Activated CD8-positive, alpha-beta memory T cell treated with anti-CD3 and anti-CD28 coated beads, Interleukin-2, amount 50 U/mL, for 4 hours (primary cell): ENCODE measurements at regions not wholly inside any gene's neighbourhood (a gene's known extent, or its start where the extent isn't known, plus 50 kb on each side); places are given as distances from the start of the nearest gene placed in this dataset.
"Not testable (repeated sequence)": the region's sequence is repeated elsewhere in the genome, so short reads cannot be mapped to it uniquely, and the experiment has no call there.

Experiments used
- DNase-seq: peaks from one replicate; pipeline ENCODE4 v3.0.0-alpha.2; 2020

DNA sequence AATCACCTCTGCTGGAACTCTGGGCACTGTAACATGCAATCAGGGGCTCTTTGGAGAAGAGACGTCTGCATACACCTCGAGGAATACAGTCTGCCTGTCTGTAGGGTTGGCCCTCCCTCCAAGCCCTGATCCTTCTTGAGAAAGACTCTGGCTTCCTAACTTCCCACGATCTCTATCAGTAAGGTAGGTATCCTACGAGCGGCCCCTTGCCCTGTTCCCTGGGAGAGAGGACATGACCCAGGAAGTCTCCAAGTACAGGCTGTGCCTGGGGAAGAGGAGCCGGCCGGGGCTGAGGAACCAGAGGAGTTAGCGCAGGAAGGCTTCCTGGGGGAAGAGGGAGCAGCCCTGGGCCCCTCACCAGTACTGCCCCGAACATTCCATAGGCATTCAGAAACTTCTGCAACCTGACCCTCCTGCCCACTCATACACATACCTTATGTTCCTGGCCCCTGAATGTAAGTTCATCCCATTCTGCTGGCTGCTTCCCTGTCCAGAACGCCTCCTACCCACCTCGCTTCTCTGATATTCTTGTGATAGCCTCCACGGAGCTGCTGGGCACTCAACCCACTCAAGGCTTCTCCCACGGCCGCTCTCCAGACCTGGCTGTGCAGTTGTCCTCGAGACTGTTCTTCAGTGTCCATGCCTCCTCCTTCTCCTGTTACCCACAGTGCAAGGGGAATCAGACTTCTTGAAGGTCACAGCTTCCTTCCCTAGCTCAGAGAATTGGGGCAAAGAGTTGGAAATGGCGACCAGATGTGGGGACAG, 116.1 kb downstream of the CYP26B1 start:
- no peak for DNase-seq

DNA sequence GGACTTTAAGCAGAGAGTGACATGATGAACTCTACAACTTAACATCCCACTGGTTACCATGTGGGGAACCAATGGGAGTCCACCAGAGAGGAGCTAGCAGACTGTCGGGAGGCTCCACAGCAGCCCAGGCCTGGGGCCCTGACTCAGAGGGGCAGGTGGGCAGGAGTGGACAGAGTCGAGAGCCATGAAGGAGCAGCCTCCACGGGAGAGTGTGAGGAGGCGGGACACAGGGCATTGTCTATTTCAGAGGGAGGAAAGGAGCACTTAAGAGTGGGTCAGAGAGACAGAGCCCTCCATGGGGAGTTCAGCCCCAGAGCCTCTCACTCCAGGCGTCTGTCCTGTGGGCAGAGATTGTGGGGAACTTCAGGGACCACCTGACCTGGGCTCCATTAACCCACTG, 118.7 kb downstream of the CYP26B1 start:
- no peak for DNase-seq

DNA sequence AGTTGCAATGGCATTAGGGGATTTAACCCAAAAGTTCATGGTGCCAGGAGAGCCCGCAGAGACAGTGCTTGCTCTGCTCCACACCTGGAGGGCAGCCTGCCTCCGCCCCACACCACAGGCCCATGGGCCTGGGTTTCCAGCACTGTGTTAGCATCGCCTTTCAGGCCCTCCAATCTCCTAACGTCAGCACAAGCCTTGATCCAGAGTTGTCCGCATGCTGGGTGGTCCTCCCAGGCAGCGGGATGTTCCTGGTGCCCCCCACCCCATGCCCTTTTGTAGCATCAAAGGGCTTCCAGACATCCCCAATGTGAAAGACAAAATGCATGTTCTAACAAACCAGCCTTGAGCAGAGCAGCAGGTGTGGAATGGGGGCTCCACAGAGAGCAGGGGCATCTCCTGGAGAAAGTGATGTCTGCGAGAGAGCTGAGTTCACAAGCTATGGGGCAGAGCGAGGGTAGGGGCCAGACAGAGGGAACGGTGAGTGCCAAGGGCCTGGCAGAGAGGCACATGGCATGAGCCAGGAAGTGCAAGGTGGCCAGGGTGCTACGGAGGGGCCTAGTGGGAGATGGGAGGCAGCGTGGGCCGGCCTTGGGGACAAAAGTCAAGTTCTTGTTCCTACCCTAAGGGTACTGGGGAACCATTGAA, 119.2 kb downstream of the CYP26B1 start:
- DNase-seq = no peak

DNA sequence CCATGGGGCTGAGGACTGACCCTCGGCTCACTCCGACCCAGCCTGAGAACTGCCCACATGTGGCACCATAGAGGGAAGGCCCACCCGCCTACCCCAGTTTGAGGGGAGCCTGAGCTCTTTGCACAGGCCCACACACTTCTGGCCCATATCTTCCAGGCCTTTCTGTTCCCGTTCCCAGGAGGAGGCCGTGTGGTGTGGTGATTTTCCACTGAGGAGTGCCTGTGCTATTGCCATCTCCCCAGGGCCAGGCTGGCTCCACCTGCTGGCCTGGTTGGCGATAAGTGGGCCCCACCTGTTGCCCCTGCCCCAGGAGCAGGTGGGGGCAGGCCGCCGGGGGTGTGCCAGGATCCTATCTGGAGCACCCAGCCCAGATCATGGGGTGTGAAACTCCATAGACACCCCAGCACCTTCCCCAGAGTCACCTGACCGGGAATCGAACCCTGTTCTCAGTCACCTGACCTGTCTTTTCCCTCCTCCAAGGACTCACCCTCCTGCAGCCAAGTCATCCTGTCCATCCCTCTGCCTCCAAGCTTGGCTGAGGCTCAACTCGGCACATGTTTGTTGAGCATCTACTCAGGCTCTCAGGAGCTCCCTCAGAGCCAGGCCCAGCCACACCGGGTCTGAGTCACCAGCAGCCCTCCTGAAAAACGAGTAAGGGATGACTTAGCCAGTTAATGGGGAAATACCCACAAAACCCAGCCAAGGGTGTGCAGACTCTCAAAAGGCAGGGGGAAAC, 120.1 kb downstream of the CYP26B1 start:
- DNase-seq = no peak

DNA sequence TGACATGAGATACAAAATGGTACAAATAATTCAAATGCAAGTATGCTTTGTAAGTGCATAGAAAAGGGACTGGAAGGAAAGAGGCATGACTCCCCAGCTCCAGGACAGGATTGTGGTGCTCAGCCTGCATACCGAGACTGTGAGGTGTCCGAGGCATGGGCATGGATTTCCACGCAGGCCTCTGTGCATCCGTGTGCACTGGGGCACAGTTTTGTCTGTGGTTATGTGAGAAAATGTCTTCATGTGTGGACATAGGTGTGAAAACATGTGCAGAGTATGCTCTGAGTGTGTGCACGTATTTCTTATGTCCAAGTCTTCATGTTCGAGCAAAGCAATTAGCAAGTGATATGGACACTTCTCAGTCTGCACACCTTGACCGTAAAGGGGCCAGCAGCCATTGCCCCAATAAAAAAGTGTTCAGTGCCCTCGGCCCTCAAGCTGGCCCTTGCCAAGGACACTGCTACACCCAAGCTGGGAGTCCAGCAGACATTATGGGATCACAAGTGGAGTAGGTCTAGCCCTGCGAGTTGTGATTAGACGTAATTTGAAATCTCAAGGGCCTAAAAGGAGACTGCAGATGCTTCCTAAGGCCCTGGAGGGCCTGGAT, 120.7 kb downstream of the CYP26B1 start:
- no peak for DNase-seq

DNA sequence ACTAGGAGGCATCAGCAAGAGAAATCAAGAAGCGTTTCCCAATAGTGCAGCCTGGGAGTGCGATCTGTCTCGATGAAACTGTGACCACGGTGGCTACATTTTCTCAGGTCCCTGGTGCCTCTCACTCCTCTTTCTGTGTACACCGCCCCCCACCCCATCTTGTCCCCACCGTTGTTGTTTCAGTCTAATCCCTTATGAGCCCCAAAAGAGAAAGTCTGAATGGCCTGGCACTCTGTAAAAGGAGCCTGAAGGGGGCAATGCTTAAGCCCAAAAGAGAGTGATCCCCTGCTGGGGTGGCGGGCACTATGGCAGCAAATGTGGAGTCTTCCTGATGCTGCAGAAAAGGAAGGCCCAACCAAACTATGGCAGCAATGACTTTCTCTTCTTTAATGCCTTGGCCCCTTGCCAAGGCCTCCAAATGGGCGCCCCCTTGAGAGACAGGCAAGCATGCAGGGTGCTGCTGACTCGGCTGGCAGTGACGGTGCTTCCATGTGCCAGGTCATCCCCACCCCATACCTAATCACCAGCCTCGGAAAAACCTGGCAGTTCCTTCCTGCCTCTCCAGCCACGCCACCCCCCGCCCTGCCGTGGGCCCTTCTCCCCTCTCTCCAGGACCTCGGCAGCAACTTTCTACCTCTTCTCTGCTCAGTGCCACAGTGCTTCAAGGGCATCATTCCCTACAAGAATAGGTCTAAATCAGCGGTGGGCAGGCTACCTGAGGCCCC, 123.0 kb downstream of the CYP26B1 start:
- no peak for DNase-seq

DNA sequence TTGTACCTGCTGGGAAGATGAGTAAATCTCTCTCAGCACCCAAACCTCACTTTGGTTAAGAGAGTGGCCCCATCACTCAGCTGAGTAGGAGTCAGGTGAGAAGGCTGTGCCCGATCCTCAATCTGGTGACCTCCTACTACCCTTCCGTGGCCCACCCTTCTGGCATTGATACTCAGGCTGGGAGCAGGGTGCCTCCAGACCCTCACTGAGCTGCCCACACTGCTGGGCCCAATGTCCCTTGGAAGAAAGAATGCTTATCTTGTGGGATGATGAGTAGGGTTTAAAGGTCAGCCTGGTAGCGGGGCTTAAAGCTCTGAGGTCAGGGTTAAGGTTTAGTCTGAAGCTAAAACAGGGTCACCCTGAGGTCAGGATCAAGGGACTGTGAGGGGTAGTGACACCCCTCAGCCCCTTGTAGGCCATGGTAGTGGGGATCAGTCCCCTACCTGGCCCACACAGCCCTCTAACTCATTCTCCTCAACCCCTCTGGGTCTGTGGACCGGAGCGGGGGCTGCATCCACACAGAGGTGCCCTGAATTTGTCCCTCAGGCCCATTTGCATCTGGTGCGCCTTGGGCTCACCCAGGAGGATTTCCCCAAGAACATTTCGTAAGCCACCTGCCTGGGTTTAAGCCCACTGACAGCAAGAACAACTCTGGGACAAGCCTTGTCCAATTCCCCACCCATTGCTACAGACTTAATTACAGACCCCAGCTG, 123.8 kb downstream of the CYP26B1 start:
- DNase-seq = no peak

DNA sequence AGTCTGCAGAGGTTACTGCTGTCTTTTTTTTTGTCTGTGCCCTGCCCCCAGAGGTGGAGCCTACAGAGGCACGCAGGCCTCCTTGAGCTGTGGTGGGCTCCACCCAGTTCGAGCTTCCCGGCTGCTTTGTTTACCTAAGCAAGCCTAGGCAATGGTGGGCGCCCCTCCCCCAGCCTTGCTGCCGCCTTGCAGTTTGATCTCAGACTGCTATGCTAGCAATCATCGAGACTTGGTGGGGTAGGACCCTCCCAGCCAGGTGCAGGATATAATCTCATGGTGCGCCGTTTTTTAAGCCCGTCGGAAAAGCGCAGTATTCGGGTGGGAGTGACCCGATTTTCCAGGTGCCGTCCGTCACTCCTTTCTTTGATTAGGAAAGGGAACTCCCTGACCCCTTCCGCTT, 126.3 kb downstream of the CYP26B1 start:
- not testable (repeated sequence) for DNase-seq

DNA sequence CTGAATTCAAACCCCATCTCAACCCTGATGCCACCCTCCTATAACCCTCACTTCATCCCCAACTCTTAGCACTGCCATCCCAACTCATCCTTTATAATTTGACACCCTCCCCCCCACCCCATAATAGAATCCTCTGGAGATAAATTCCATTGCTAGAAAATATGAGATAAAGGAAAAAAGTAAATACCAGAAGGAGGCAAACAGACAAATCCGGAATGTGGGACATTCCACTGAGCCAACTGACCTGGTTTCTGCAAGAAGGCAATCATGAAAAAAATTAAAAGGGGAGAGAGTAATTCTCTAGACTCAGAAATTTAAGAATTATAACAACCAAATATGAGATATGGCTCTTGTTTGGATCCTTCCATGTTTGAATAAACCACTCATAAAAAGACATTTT, 132.4 kb downstream of the CYP26B1 start:
- no peak for DNase-seq

DNA sequence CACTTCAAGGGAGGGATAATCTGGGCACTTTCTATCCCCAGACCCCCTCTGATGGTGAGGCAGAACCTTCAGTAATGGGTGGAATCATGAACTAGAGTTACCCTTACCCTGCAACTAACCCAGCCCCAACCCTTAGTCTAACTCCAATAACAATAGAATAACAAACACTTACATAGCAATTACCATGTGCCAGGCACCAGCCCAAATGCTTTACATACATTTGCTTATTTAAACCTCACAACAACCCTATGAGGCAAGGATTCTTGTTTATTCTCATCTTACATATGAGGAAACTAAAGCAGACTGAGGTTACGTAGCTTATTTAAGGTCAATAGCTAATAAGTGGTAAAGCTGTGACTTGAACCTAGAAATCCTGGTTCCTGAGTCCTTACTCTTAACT, 132.8 kb downstream of the CYP26B1 start:
- no peak for DNase-seq

DNA sequence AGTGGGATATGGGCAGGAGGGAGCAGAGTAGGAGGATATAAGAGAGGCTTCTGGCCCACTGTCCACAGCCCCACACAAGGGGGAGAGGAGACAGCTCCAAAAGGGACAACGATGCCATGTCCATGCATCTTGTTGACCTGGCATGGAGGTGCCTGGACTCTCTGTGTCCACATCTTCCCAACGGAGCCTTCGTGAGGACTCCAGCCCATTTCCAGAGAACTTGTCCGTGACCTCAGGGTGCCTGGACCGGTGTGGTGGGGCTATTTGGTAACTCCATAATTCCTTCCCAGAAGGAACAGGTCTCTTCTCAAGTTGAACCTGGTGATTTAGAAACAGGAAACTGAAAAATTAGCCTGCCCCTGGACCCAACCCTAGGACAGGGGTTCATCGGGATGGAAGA, 133.9 kb downstream of the CYP26B1 start:
- no peak for DNase-seq

DNA sequence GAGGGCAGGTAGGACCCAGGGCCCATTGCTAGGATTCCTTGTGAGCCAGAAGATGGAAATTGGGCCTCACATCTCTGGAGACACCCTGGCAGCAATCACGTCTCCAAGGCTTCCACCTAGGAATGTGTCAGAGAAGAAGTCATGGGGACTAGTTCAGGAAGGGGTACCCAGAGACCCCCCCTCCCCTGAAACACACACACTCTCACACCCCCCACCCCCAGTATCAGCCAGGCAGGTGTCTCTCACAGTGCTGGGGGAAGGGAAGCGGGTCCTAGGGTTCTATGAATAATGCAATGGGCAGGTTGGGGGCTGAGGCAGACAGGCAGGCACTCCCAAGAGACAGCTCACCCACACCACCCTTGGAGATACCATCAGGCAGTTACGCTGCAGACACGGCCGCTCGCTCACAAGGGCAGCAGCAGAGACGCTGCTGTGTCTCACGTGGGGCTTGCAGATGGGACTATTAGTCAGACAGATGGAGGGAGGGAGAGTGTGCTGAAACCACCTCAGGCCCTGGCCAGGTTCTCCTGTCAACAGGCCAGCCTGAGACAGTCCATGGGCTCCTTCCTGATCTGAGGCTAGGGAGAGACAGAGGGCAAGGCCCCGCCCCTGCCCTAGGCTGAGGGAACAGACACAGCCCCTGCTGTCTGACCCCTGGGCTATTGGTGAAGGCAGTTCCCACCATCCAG, 134.6 kb downstream of the CYP26B1 start:
- no peak for DNase-seq

DNA sequence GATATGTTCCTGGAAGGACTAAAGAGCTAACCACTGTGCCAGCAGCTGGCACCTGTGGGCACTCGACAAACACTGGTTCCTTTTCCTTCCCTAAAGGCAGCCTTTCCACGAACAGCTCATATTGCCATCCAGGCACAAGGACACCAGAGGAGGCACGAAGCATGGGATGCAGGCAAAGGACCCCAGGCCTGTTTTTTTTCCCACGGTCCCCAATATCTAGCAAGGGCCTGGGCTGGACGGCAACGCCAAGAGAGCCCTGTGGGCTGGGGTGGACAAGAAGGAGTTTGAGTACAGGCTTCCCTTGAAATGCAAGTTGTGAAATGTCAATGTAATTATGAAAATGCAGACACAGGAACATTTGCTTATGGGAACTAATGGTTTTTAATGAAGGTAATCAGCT, 135.9 kb downstream of the CYP26B1 start:
- no peak for DNase-seq

DNA sequence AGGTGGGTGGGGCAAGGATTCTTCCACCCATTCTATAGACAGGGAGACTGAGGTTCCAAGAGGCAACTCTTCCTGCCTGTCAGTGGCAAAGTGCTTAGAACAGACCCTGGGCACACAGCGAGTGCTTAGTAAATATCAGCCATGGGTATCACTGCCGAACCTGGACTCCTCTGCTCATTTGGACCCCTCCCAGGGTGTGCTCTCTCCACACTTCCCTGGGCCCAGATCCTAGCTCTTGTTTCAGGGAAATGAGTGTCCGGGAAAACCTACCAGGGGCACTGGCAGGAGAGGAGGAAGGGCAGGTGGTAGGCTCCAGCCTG, 136.3 kb downstream of the CYP26B1 start:
- no peak for DNase-seq

DNA sequence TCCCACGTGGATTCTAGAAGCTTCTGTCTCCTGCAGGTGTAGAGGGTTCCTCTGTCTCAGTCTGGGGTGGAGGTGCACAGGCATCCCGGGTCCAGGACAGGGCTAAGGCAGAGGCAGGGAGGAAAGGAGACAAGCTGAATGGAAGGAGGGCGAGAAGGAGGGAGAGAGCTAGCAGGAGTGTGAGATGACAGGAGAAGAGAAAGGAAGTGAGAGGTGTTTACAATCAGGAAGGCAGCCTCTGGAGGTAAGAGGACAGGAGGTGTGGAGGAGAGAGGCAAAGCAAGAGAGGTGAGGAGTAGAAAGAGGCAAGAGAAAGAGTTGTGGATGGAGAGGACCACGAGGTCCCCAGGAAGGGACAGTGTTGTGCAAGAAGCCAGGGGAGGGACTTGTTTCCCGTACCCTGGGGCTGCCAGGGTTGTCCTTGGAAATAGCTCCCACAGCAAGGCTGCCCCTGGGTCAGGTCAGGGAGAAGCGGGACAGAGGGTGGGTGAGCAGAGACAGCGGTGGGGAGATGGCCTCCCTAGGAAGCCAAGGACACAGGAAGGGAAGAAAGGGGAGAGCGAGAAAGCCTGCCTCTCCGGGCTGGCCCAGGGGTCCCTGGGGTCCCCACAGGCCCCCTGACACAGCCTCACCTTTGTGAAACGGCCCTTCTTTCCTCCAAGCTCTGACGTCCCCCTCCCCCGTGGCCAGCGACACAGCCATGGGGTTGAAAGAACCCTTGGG, 136.9 kb downstream of the CYP26B1 start:
- no peak for DNase-seq

DNA sequence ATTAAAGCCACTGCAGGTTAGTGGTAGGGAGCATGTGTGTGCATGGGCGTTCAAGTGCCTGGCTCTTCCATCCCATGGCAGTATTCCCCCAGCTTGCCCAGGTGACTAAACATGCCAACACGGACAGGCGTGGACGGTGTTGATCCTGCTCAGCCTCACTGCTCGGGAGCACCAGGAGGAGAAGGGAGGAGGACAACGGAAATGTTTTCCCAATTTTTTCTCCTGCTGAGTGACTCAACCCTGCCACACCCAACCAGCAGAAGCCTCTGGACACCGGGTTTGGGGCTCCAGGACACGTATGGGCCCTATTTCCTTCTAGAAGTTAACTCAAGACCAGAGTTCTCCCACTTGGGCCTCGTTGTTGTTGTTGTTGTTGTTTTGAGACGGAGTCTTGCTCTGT, 139.1 kb downstream of the CYP26B1 start:
- no peak for DNase-seq

DNA sequence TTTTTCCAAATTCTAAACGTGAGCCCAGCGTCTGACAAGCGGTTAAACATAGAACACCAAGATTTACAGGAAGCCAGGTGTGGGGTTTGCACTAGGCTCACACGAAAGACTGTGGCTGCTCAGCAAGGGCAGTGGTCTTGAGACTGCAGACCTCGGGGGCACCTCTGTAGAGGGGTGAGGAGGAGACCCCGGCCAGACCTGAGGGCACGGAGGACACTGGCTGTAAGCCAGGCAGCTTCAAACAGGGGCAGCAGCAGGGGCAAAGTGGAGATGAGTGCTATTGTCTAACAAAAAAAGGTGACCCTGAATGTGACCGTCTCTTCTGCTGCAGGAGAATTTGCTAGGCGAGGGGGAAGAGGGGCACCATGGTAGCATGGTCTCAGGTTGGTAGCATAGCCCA, 140.3 kb downstream of the CYP26B1 start:
- no peak for DNase-seq

DNA sequence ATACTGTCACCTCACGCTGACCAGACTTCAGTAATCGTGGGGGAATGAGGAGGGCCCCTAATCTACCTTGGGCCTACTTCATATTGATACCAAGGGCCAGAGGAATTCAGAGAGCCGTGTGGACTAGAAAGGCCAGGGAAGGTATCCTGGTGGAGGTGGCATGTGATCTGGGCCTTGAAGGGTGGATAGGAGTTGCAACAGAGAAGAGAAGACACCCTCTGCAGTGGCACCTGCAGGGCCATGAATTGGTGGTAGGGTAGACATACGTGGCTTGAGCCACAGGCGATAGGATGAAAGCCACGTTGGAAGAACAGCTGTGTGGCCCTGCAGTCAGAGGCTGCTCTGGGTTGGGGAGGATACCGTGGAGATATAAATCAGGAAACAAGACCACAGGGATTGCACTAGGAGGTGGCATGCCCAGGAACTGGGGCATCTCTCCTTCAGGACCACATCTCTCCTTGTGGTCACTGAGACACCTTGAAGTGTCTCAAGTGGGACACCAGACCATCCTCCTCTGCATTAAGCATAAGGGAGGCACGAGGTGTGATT, 141.4 kb downstream of the CYP26B1 start:
- DNase-seq = no peak

DNA sequence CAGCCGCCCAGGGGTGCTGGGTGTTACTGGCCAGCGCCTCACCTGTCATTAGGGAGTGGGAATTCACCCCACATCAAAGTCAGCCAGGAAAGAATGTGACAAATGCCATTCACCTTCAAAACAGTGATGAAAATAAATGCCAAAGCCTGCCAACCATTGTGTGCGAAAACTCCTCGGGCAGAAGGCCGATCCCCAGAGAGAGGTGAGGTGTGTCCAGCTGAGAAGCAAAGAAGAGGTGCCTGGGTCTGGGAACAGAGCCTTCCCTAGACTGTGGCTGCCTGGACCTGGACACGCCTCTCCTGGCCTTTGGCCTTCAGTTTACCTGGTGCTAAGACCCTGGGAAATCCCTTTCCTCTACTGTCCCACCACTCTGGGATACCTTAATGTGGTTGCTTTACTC, 142.7 kb downstream of the CYP26B1 start:
- DNase-seq = no peak

DNA sequence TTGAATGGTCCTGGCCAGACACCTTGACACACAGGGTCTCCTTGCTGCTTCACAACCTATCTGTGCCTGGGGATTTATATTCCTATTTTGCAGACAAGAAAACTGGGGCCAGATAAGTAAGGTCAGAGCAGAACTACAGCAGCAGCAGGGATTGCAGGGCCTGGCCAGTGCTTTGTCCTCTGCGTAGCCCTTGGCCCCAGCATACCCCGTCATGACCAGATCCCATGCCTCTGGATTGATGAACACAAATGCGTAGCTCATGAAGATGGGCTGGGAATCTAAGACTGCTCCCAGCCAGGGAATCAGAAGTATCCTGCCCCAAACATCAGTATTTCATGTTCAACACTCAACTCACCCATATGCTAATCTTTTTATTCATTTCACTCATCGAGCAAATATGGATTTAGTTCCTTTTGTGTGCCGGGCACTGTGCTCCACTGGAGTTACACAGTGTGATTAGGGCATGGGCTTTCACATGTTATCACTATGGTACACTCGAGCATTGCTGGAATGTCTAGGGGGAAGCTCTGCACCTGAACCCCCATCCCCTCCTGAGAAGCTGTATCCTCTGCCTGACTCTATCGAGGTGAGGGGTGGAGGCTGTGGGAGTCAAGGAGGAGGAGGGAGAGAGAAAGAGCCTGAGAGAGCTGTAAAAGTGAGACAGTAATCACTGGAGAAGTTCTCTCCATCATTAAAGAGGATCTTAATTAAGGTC, 143.3 kb downstream of the CYP26B1 start:
- DNase-seq = no peak
